HL-60 (cell line): ENCODE measurements at regions not wholly inside any gene's neighbourhood (a gene's known extent, or its start where the extent isn't known, plus 50 kb on each side); places are given as distances from the start of the nearest gene placed in this dataset.

Experiments
- DNase-seq, 2 experiments: peaks; one replicate each; pipeline ENCODE4 v3.0.0-alpha.2; 2010 to 2020; ENCODE audit warnings: low read depth in 1 of 2, low spot score in 1 of 2
- H3K27ac ChIP-seq: fragments of 250-450 bp; sonication (Bioruptor Pico); replicated peaks from 2 replicates; pipeline ENCODE4 v1.5.1; 2020; ENCODE audit warnings: mild to moderate bottlenecking, moderate library complexity
- H3K27me3 ChIP-seq: fragments of 250-450 bp; sonication (Bioruptor Pico); 2 replicates; pipeline ENCODE4 v1.5.1; 2021; ENCODE audit warnings: mild to moderate bottlenecking, moderate library complexity; ENCODE audit not compliant: insufficient read depth, poor library complexity, severe bottlenecking
- H3K4me3 ChIP-seq: replicated peaks from 2 replicates; pipeline ENCODE4 v1.5.1; 2011; ENCODE audit warnings: mild to moderate bottlenecking, control low read depth, low read length; ENCODE audit not compliant: insufficient read depth
- GABPA ChIP-seq: IDR thresholded peaks from 2 replicates; pipeline ENCODE4 v1.6.1; 2012; ENCODE audit warnings: low read depth
- POLR2AphosphoS5 ChIP-seq: IDR thresholded peaks from 2 replicates; pipeline ENCODE4 v1.6.1; 2012; ENCODE audit warnings: low read depth
- REST ChIP-seq: IDR thresholded peaks from 2 replicates; pipeline ENCODE4 v1.6.1; 2012; ENCODE audit warnings: low read depth; ENCODE audit not compliant: insufficient replicate concordance
- SPI1 ChIP-seq: IDR thresholded peaks from 2 replicates; pipeline ENCODE4 v1.6.1; 2012; ENCODE audit warnings: low read depth, mild to moderate bottlenecking, borderline replicate concordance
- TF ChIP-seq, protein P1 (sequence below): IDR thresholded peaks from one replicate; pipeline ENCODE4 v1.5.1; 2011; ENCODE audit warnings: low read length, control low read depth, inconsistent platforms; ENCODE audit not compliant: insufficient read depth

- H3K27me3 ChIP-seq = no peaks in the 10 kb centered on the region
- TF ChIP-seq REST (no peak), GABPA (no peak), POLR2AphosphoS5 (no peak), SPI1 (no peak)
- TF ChIP-seq, protein P1, sequence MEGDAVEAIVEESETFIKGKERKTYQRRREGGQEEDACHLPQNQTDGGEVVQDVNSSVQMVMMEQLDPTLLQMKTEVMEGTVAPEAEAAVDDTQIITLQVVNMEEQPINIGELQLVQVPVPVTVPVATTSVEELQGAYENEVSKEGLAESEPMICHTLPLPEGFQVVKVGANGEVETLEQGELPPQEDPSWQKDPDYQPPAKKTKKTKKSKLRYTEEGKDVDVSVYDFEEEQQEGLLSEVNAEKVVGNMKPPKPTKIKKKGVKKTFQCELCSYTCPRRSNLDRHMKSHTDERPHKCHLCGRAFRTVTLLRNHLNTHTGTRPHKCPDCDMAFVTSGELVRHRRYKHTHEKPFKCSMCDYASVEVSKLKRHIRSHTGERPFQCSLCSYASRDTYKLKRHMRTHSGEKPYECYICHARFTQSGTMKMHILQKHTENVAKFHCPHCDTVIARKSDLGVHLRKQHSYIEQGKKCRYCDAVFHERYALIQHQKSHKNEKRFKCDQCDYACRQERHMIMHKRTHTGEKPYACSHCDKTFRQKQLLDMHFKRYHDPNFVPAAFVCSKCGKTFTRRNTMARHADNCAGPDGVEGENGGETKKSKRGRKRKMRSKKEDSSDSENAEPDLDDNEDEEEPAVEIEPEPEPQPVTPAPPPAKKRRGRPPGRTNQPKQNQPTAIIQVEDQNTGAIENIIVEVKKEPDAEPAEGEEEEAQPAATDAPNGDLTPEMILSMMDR = no peak
- no peak for DNase-seq
- no peak overlapping the region for H3K27ac ChIP-seq
- no peak overlapping the region for H3K4me3 ChIP-seq
Observed at GRCh38 chr5:143877196-143877595, 65.2 kb downstream of the HMHB1 start.

DNA sequence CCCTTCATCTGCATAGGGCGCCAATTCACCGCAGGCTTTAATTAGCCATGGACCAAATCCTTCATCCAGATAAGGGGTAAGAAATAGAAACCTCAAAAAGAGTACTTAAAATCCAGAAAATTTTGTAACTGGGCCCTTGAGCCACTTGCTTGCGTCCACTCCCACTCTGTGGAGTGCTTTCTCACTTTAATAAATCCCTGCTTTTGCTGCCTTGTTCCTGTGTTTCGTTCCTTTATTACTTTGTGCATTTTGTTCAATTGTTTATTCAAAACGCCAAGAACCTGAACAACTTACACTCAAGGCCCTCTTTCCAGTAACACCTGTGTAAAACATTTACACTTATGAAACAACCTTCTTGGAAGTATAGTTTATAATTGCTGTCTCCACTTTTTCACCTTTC, 66.5 kb downstream of the HMHB1 start:
- TF ChIP-seq, protein P1 = no peak
- no peak for TF ChIP-seq SPI1
- TF ChIP-seq GABPA = no peak
- no peak for TF ChIP-seq POLR2AphosphoS5
- no peak for TF ChIP-seq REST
- no peak for DNase-seq
- Histone ChIP-seq H3K27ac (no peak overlapping the region), H3K27me3 (no peaks in the 10 kb centered on the region), H3K4me3 (no peak overlapping the region)

DNA sequence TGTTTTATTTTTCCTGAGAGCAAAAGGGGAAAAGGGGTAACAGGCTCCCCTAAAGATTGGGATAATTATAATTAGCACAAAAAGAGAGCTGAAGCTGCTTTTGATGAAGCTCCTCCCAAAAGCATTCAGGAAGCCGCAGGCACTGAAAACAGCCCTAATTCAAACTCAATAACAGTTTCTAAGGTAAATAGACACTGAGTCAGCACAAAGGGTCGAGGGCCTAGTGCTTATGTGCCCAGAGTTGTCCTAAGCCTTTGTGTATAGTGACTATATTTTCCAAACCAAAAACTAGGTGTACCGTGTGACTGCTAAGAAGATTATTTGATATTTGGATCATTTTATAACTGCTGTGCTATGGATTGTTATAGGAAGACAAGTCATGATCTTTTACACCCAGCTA, 67.7 kb downstream of the HMHB1 start:
- no peak for TF ChIP-seq GABPA
- TF ChIP-seq POLR2AphosphoS5 = no peak
- TF ChIP-seq, protein P1 = no peak
- no peak for TF ChIP-seq SPI1
- no peak for TF ChIP-seq REST
- Histone ChIP-seq H3K4me3 (no peak overlapping the region), H3K27me3 (no peaks in the 10 kb centered on the region), H3K27ac (no peak overlapping the region)
- DNase-seq = no peak
